Liver (tissue), 3 donors: ENCODE measurements at regions not wholly inside any gene's neighbourhood (a gene's known extent, or its start where the extent isn't known, plus 50 kb on each side); places are given as distances from the start of the nearest gene placed in this dataset.

Source experiments
- FOXA1 ChIP-seq: IDR thresholded peaks from 2 replicates; pipeline ENCODE4 v1.6.1; 2016; ENCODE audit warnings: antibody characterized with exemption
- GABPA ChIP-seq, 2 donors: IDR thresholded peaks in 1 of 2; conservative IDR thresholded peaks in 1 of 2; 2 replicates each; pipeline ENCODE4 v1.6.1; 2016; ENCODE audit warnings: antibody characterized with exemption in 2 of 2, mild to moderate bottlenecking in 1 of 2, moderate library complexity in 1 of 2
- HNF4G ChIP-seq: IDR thresholded peaks from 2 replicates; pipeline ENCODE4 v1.6.1; 2016; ENCODE audit warnings: antibody characterized with exemption
- MAX ChIP-seq: IDR thresholded peaks from 2 replicates; pipeline ENCODE4 v1.6.1; 2016; ENCODE audit warnings: antibody characterized with exemption
- RAD21 ChIP-seq, 2 donors: IDR thresholded peaks; 2 replicates each; pipeline ENCODE4 v1.6.1; 2016; ENCODE audit warnings: antibody characterized with exemption in 2 of 2, mild to moderate bottlenecking in 2 of 2
- RXRA ChIP-seq, 2 donors: IDR thresholded peaks; 2 replicates each; pipeline ENCODE4 v1.6.1; 2017 to 2018; ENCODE audit warnings: antibody characterized with exemption in 2 of 2, mild to moderate bottlenecking in 1 of 2
- YY1 ChIP-seq: IDR thresholded peaks from 2 replicates; pipeline ENCODE4 v1.6.1; 2016; ENCODE audit warnings: antibody characterized with exemption, mild to moderate bottlenecking
- TF ChIP-seq, protein P1 (sequence below): fragments of 150-350 bp; IDR thresholded peaks from 2 replicates; pipeline ENCODE4 v1.5.1; 2017; ENCODE audit warnings: improper control_type of control experiment, low read depth, low read length; ENCODE audit not compliant: missing input control
- TF ChIP-seq, protein P2 (sequence below): IDR thresholded peaks from 2 replicates; pipeline ENCODE4 v1.6.1; 2016; ENCODE audit warnings: antibody characterized with exemption, mild to moderate bottlenecking
- TF ChIP-seq, protein P3 (sequence below): IDR thresholded peaks from 2 replicates; pipeline ENCODE4 v1.6.1; 2016; ENCODE audit warnings: antibody characterized with exemption
- donor health status: healthy.
- donor health status: healthy.

GRCh38 chr2:147790580-147790979, 54.2 kb upstream of the ACVR2A start:
- TF ChIP-seq YY1 (no peak), GABPA (IDR thresholded peaks at IDR 0.05 in 1 of 2, conservative IDR thresholded peaks at IDR 0.05 in 1 of 2) (no peak), RAD21 (IDR thresholded peaks at IDR 0.05) (no peak), HNF4G (no peak), RXRA (IDR thresholded peaks at IDR 0.05) (no peak), MAX (no peak), FOXA1 (no peak)
- TF ChIP-seq, protein P1, sequence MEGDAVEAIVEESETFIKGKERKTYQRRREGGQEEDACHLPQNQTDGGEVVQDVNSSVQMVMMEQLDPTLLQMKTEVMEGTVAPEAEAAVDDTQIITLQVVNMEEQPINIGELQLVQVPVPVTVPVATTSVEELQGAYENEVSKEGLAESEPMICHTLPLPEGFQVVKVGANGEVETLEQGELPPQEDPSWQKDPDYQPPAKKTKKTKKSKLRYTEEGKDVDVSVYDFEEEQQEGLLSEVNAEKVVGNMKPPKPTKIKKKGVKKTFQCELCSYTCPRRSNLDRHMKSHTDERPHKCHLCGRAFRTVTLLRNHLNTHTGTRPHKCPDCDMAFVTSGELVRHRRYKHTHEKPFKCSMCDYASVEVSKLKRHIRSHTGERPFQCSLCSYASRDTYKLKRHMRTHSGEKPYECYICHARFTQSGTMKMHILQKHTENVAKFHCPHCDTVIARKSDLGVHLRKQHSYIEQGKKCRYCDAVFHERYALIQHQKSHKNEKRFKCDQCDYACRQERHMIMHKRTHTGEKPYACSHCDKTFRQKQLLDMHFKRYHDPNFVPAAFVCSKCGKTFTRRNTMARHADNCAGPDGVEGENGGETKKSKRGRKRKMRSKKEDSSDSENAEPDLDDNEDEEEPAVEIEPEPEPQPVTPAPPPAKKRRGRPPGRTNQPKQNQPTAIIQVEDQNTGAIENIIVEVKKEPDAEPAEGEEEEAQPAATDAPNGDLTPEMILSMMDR, result no peak
- TF ChIP-seq, protein P2, sequence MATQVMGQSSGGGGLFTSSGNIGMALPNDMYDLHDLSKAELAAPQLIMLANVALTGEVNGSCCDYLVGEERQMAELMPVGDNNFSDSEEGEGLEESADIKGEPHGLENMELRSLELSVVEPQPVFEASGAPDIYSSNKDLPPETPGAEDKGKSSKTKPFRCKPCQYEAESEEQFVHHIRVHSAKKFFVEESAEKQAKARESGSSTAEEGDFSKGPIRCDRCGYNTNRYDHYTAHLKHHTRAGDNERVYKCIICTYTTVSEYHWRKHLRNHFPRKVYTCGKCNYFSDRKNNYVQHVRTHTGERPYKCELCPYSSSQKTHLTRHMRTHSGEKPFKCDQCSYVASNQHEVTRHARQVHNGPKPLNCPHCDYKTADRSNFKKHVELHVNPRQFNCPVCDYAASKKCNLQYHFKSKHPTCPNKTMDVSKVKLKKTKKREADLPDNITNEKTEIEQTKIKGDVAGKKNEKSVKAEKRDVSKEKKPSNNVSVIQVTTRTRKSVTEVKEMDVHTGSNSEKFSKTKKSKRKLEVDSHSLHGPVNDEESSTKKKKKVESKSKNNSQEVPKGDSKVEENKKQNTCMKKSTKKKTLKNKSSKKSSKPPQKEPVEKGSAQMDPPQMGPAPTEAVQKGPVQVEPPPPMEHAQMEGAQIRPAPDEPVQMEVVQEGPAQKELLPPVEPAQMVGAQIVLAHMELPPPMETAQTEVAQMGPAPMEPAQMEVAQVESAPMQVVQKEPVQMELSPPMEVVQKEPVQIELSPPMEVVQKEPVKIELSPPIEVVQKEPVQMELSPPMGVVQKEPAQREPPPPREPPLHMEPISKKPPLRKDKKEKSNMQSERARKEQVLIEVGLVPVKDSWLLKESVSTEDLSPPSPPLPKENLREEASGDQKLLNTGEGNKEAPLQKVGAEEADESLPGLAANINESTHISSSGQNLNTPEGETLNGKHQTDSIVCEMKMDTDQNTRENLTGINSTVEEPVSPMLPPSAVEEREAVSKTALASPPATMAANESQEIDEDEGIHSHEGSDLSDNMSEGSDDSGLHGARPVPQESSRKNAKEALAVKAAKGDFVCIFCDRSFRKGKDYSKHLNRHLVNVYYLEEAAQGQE, result no peak
- TF ChIP-seq, protein P3, sequence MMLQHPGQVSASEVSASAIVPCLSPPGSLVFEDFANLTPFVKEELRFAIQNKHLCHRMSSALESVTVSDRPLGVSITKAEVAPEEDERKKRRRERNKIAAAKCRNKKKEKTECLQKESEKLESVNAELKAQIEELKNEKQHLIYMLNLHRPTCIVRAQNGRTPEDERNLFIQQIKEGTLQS, result no peak
